ENCODE measurements at regions not wholly inside any gene's neighbourhood (a gene's known extent, or its start where the extent isn't known, plus 50 kb on each side); places are given as distances from the start of the nearest gene placed in this dataset.
"Not testable (repeated sequence)": the region's sequence is repeated elsewhere in the genome, so short reads cannot be mapped to it uniquely, and the experiment has no call there.

- DNase-seq = no peak
Measured at GRCh38 chr5:57774439-57774838, 291.8 kb upstream of the ACTBL2 start.

- DNase-seq = peak; percentile 3
Measured at GRCh38 chr5:57772512-57772911, 289.9 kb upstream of the ACTBL2 start.

GRCh38 chr5:57770039-57770438 is 287.4 kb upstream of the ACTBL2 start:
- no peak for DNase-seq

- DNase-seq = no peak
Measured at GRCh38 chr5:57768745-57769144, 286.1 kb upstream of the ACTBL2 start.

GRCh38 chr5:57764479-57765089 is 282.0 kb upstream of the ACTBL2 start:
- DNase-seq = no peak

- DNase-seq = no peak
Measured at GRCh38 chr5:57761513-57761912, 278.9 kb upstream of the ACTBL2 start.

GRCh38 chr5:57754616-57755015 is 272.0 kb upstream of the ACTBL2 start:
- DNase-seq = no peak

- DNase-seq = no peak
Measured at GRCh38 chr5:57753446-57753845, 270.8 kb upstream of the ACTBL2 start.

- DNase-seq = no peak
Measured at GRCh38 chr5:57751710-57752109, 269.1 kb upstream of the ACTBL2 start.

GRCh38 chr5:57750891-57751290 is 268.3 kb upstream of the ACTBL2 start:
- no peak for DNase-seq

GRCh38 chr5:57750282-57750681 is 267.7 kb upstream of the ACTBL2 start:
- no peak for DNase-seq

- no peak for DNase-seq
Measured at GRCh38 chr5:57749396-57749795, 266.8 kb upstream of the ACTBL2 start.

- no peak for DNase-seq
Measured at GRCh38 chr5:57745700-57746651, 263.4 kb upstream of the ACTBL2 start.

GRCh38 chr5:57745029-57745428 is 262.4 kb upstream of the ACTBL2 start:
- DNase-seq = no peak

- no peak for DNase-seq
Measured at GRCh38 chr5:57741336-57741735, 258.7 kb upstream of the ACTBL2 start.

- DNase-seq = no peak
Measured at GRCh38 chr5:57738787-57739186, 256.2 kb upstream of the ACTBL2 start.

- DNase-seq = no peak
Measured at GRCh38 chr5:57738301-57738700, 255.7 kb upstream of the ACTBL2 start.

GRCh38 chr5:57736716-57737115 is 254.1 kb upstream of the ACTBL2 start:
- no peak for DNase-seq

GRCh38 chr5:57735279-57736153 is 252.9 kb upstream of the ACTBL2 start:
- DNase-seq = not testable (repeated sequence)

GRCh38 chr5:57734296-57734695 is 251.7 kb upstream of the ACTBL2 start:
- DNase-seq = no peak

- DNase-seq = no peak
Measured at GRCh38 chr5:57727591-57727990, 245.0 kb upstream of the ACTBL2 start.

- no peak for DNase-seq
Measured at GRCh38 chr5:57725658-57726504, 243.3 kb upstream of the ACTBL2 start.
